ENCODE measurements at regions not wholly inside any gene's neighbourhood (a gene's known extent, or its start where the extent isn't known, plus 50 kb on each side); places are given as distances from the start of the nearest gene placed in this dataset.
"Not testable (repeated sequence)": the region's sequence is repeated elsewhere in the genome, so short reads cannot be mapped to it uniquely, and the experiment has no call there.

DNA sequence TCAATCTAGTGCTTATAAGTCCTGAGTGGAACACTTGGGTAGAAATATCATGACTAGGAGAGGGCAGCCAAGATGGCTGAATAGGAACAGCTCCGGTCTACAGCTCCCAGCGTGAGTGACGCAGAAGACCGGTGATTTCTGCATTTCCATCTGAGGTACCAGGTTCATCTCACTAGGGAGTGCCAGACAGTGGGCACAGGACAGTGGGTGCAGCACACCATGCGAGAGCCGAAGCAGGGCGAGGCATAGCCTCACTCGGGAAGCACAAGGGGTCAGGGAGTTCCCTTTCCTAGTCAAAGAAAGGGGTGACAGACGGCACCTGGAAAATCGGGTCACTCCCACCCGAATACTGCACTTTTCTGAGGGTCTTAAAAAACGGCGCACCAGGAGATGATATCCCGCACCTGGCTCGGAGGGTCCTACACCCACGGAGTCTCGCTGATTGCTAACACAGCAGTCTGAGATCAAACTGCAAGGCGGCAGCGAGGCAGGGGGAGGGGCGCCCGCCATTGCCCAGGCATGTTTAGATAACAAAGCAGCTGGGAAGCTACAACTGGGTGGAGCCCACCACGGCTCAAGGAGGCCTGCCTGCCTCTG lies 302.8 kb downstream of the TFAP2B start:
- H3K27me3 Mint-ChIP-seq; H3K9me3 Mint-ChIP-seq (ENCODE audit: low read depth); H3K4me3 Mint-ChIP-seq; H3K27ac Mint-ChIP-seq; H3K36me3 Mint-ChIP-seq; H3K4me1 Mint-ChIP-seq; ATAC-seq; DNase-seq; CTCF ChIA-PET: not testable (repeated sequence)

DNA sequence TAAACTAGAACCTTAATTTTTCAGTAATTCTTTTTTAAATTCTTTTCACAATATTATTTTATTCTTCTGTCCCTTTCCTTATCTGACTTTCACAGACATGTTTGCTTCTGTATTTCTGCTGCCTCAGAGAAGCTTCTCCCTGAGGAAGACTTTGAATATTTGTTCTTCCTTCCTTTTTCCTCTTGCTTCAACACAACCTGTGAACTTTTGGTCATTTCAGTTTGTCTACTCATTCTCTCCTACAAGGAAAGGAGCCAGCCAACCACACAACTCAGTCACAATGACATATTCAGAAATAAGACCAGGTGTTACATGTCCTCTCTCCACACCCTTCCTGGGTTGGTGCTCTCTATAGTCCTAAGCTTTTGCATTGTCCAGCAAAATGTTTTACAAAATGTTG lies 310.4 kb downstream of the TFAP2B start:
- CTCF ChIA-PET = no interaction called here
- Mint-ChIP-seq H3K27ac (no peak overlapping the region), H3K36me3 (no peaks in the 10 kb centered on the region), H3K4me3 (no peak overlapping the region), H3K4me1 (no peaks in the 10 kb centered on the region), H3K27me3 (no peaks in the 10 kb centered on the region), H3K9me3 (ENCODE audit: low read depth) (peaks cover 5% of the 10 kb centered on the region)
- DNase-seq (no peak), ATAC-seq (no peak)

DNA sequence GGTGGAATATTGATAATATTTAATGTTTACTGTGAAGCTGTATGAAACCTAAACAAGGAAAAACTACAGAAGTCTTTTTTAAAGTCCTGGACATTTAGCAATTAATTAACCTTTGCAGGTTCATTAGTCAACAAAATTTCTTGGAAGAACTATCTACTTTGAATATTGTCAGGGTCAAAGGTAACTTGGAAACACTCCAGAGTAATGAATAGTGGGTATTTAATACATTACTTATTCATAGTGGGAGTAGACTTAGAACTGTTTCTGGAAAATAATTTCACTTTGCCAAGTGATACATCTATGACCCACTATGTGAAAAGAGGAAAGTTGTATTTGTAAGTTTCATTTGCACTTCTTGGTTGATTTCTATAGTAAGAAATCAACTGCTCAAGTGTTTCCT lies 319.1 kb downstream of the TFAP2B start:
- Mint-ChIP-seq H3K9me3 (ENCODE audit: low read depth) (peaks cover 4% of the 10 kb centered on the region), H3K4me3 (no peak overlapping the region), H3K27me3 (no peaks in the 10 kb centered on the region), H3K36me3 (no peaks in the 10 kb centered on the region), H3K4me1 (no peaks in the 10 kb centered on the region), H3K27ac (no peak overlapping the region)
- DNase-seq = no peak
- ATAC-seq = no peak
- CTCF ChIA-PET = no interaction called here

- Mint-ChIP-seq H3K9me3 (ENCODE audit: low read depth) (no peaks in the 10 kb centered on the region), H3K4me1 (no peaks in the 10 kb centered on the region), H3K36me3 (no peaks in the 10 kb centered on the region), H3K27me3 (no peaks in the 10 kb centered on the region), H3K4me3 (no peak overlapping the region), H3K27ac (no peak overlapping the region)
- DNase-seq (no peak), ATAC-seq (no peak)
- CTCF ChIA-PET = no interaction called here
Observed at GRCh38 chr6:51139950-51140385, 321.3 kb downstream of the TFAP2B start.

DNA sequence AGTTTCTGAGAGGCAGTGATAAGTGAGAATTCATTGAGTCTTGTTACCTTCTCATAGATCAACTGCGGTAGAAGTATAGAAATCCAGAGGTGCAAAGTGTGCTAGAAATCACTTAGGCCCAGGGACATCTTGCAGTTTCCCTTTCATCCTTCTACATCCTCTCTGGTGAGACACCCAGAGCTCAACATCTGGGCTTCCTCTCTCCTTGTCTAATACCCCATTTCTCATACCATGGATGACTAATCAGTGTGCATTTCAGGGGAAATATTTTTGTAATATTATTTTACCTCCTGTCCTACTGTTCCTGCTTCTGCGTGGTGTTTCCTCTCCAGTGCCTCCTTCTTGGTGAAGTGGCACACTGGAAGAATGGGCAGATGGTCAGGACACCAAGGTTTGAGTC lies 322.4 kb downstream of the TFAP2B start:
- Mint-ChIP-seq H3K4me3 (no peak overlapping the region), H3K27me3 (no peaks in the 10 kb centered on the region), H3K9me3 (ENCODE audit: low read depth) (no peaks in the 10 kb centered on the region), H3K27ac (no peak overlapping the region), H3K4me1 (no peaks in the 10 kb centered on the region), H3K36me3 (no peaks in the 10 kb centered on the region)
- ATAC-seq (no peak), DNase-seq (no peak)
- CTCF ChIA-PET = no interaction called here

DNA sequence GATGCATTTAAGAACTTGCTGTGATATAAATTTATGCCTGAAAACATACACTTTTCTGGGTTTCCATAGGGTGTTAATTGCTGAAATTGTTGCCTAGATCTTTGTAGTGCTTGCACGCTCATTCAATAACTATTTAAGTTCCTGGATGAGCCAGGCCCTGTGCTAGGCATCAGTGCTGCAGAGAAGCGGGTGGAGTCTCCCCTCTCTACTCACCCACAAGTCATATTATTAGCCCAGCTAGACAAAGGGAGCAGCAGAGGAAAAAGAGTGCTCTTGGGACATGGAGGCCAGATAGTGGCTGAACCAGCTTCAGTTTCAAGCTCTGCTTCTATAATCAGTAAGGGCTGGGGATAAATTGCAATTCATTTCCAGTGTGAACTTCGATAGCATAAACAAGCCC lies 329.1 kb downstream of the TFAP2B start:
- CTCF ChIA-PET = no interaction called here

DNA sequence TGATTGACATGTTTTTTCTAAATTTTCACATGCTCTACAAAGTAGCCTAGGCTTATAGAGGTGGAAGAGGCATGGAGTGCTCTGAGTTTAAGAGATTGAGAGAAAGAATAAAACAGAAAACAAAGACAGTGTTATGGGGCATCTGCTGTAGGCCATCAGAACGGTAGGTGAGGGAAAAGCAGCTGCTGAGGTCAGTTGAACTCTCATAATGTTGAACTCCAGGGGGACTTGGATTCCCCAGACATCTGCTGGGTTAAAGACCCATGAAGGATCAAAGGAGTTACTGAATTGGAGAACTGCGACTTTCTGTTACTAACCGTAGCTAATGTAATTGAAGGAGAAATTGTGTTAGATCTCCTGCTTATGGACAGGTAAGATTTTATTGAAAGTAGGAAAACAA lies 333.9 kb downstream of the TFAP2B start:
- Mint-ChIP-seq H3K27me3 (no peaks in the 10 kb centered on the region), H3K4me3 (no peak overlapping the region), H3K36me3 (no peaks in the 10 kb centered on the region)

More for the DNA sequence above, 329.1 kb downstream of the TFAP2B start:
- Mint-ChIP-seq H3K4me1 (no peaks in the 10 kb centered on the region), H3K27me3 (no peaks in the 10 kb centered on the region), H3K36me3 (no peaks in the 10 kb centered on the region), H3K27ac (no peak overlapping the region), H3K9me3 (ENCODE audit: low read depth) (peaks cover 4% of the 10 kb centered on the region), H3K4me3 (no peak overlapping the region)
- ATAC-seq = no peak
- DNase-seq = no peak

GRCh38 chr6:51153109-51153508 lies 334.4 kb downstream of the TFAP2B start:
- H3K27ac Mint-ChIP-seq = no peak overlapping the region
- no peaks in the 10 kb centered on the region for H3K4me1 Mint-ChIP-seq
- H3K9me3 Mint-ChIP-seq (ENCODE audit: low read depth) = peaks cover 5% of the 10 kb centered on the region
- DNase-seq (no peak), ATAC-seq (no peak)
- no peak overlapping the region for H3K4me3 Mint-ChIP-seq
- CTCF ChIA-PET = no interaction called here
- H3K27me3 Mint-ChIP-seq = no peaks in the 10 kb centered on the region
- H3K36me3 Mint-ChIP-seq = no peaks in the 10 kb centered on the region

More for the DNA sequence above, 333.9 kb downstream of the TFAP2B start:
- Mint-ChIP-seq H3K9me3 (ENCODE audit: low read depth) (peaks cover 5% of the 10 kb centered on the region), H3K4me1 (no peaks in the 10 kb centered on the region), H3K27ac (no peak overlapping the region)
- ATAC-seq (no peak), DNase-seq (no peak)
- CTCF ChIA-PET = no interaction called here

GRCh38 chr6:51154925-51155324 lies 336.3 kb downstream of the TFAP2B start:
- H3K27me3 Mint-ChIP-seq; ATAC-seq; CTCF ChIA-PET; DNase-seq; H3K9me3 Mint-ChIP-seq (ENCODE audit: low read depth); H3K27ac Mint-ChIP-seq; H3K36me3 Mint-ChIP-seq; H3K4me1 Mint-ChIP-seq; H3K4me3 Mint-ChIP-seq: not testable (repeated sequence)

GRCh38 chr6:51159260-51159659 lies 340.6 kb downstream of the TFAP2B start:
- H3K9me3 Mint-ChIP-seq (ENCODE audit: low read depth); ATAC-seq; H3K36me3 Mint-ChIP-seq; H3K27me3 Mint-ChIP-seq; H3K4me3 Mint-ChIP-seq; CTCF ChIA-PET; DNase-seq; H3K27ac Mint-ChIP-seq; H3K4me1 Mint-ChIP-seq: not testable (repeated sequence)

DNA sequence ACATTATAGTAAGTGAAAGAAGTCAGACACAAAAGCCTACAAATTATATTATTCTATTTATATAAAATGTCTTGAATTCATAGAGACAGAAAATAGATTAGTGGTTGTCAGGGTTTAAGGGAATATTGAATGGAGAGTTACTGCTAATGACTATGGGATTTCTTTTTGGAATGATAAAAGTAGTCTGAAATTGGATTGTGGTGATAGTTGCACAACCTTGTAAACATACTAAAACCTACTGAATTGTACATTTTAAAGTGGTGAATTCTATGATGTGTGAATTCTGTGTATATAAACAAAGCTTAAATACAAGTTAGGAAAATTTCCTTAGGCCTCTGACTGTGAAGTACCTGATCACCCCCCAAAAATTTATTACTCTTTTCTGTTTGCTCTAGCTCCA lies 343.1 kb downstream of the TFAP2B start:
- no peaks in the 10 kb centered on the region for H3K9me3 Mint-ChIP-seq (ENCODE audit: low read depth)
- CTCF ChIA-PET = no interaction called here
- no peak overlapping the region for H3K4me3 Mint-ChIP-seq
- H3K4me1 Mint-ChIP-seq = no peaks in the 10 kb centered on the region
- H3K27me3 Mint-ChIP-seq = no peaks in the 10 kb centered on the region
- no peaks in the 10 kb centered on the region for H3K36me3 Mint-ChIP-seq
- ATAC-seq (no peak), DNase-seq (no peak)
- H3K27ac Mint-ChIP-seq = no peak overlapping the region

DNA sequence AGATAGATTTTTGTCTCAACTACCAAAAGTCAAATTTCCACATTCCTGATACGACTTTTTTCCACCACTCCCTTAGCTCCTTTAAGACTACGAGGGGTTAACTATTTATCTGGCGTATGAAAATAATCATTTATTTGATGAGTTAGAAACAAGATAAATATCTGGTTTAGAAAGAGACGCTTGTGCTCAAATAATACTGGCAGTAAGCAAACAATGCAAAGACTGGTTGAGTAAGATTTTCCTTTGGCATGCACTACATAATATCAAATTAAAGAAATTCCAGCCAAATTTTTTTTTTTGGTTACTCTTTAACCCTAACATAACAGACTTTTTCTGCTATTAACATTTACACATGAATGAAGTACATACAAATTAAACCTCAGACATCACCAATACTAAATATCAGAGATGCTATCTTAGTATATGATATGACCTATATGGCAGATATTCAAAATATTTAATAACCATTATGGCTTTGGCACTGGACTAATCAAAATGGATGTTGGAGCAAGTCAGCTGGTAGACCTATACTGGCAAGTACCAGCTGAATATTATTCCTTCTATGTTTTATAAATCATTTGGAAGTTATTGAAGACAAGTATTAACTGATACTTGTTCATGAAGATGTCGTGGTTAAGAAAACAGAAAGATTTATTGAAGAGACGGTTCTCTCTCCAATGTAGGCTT lies 345.3 kb downstream of the TFAP2B start:
- Mint-ChIP-seq H3K36me3 (no peaks in the 10 kb centered on the region), H3K27ac (no peak overlapping the region), H3K27me3 (no peaks in the 10 kb centered on the region), H3K9me3 (ENCODE audit: low read depth) (no peaks in the 10 kb centered on the region), H3K4me1 (no peaks in the 10 kb centered on the region), H3K4me3 (no peak overlapping the region)
- CTCF ChIA-PET = no interaction called here
- ATAC-seq = no peak
- DNase-seq = no peak

DNA sequence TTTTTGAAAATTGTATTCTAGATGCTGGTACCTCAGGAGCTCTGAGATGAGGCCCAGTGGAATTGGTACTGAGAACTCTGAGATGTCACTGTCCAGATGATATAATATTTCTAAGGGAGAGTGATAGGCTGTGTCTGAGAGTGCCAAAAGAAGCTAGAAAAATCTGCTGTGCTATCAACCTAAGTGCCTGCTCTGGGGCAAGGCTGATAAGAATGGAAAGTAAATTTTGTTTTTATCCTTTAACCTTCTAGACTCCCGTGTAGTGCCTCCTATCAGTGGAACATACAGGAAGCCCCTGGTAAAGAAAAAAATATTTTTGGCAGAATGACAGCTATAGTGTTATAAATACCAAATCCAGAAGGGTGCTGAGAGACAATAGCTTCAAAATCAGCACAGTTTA lies 348.2 kb downstream of the TFAP2B start:
- H3K27me3 Mint-ChIP-seq = no peaks in the 10 kb centered on the region
- H3K9me3 Mint-ChIP-seq (ENCODE audit: low read depth) = peaks cover 7% of the 10 kb centered on the region
- no peaks in the 10 kb centered on the region for H3K36me3 Mint-ChIP-seq
- no peak for DNase-seq
- H3K4me1 Mint-ChIP-seq = no peaks in the 10 kb centered on the region
- no peak for ATAC-seq
- CTCF ChIA-PET = no interaction called here
- H3K27ac Mint-ChIP-seq = no peak overlapping the region
- H3K4me3 Mint-ChIP-seq = no peak overlapping the region

DNA sequence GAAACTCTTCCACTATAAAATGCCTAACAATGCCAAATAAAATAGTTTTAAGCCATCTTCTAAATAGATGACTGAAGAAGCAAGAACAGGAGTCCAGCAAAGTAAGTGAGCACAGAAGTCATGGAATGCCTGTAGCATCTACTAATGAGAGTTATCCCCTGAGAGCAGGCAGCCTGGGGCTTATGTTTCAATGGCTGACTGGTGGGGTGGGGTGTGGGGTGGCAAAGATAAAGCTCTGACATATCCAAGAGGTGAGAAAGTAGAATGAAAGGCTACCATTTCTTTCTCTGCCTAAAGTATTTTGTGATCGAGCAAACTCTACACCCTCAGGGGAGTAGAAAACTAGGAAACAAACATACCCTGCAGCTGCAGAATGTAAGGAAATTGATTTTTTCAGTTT lies 348.8 kb downstream of the TFAP2B start:
- CTCF ChIA-PET = no interaction called here

More for the DNA sequence above, 348.8 kb downstream of the TFAP2B start:
- Mint-ChIP-seq H3K27ac (no peak overlapping the region), H3K4me3 (no peak overlapping the region), H3K4me1 (no peaks in the 10 kb centered on the region), H3K9me3 (ENCODE audit: low read depth) (peaks cover 7% of the 10 kb centered on the region), H3K36me3 (no peaks in the 10 kb centered on the region), H3K27me3 (no peaks in the 10 kb centered on the region)
- ATAC-seq (no peak), DNase-seq (no peak)

Measured in activated CD8-positive, alpha-beta memory T cell treated with anti-CD3 and anti-CD28 coated beads, Interleukin-2, amount 10 ng/mL, durations not matched to agents 7 days and 5 days (primary cell).